GM10266 (cell line): ENCODE measurements at regions not wholly inside any gene's neighbourhood (a gene's known extent, or its start where the extent isn't known, plus 50 kb on each side); places are given as distances from the start of the nearest gene placed in this dataset.

Experiments
- DNase-seq: peaks from one replicate; pipeline ENCODE4 v3.0.0; 2012; ENCODE audit errors: extremely low spot score
- TF ChIP-seq, protein P1 (sequence below): IDR thresholded peaks from 2 replicates; pipeline ENCODE4 v1.5.1; 2012; ENCODE audit warnings: mild to moderate bottlenecking, low read depth; ENCODE audit not compliant: control insufficient read depth, insufficient read depth; ENCODE audit errors: missing control alignments

DNA sequence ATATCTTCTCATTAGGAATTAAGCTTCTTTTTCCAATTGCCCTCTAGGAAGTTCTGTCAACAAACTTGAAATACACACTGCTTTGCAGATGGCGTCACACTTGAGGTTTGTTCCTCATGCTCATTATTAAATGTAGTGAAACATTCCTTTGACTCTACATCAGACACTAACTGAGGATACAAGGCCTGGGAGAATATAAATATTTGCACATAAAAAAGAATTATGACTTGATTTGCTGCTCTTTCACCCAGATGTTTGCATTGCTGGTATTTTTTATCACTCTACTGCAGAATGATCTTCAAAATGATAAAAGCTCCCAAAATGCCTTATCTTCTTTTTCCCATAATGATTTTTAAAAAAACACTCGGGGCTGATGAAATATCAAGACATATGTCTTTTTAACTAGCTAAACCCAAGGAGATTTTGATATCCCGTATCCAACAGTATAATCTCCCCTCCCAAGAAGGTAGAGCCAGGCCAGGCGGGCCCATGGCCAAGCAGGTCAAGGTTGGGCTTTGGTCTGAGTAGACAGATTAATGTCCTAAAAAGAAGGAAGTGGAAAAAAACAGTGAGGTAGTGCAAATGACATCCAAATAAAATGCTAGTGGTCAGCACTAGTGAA, 264.6 kb downstream of the HHIPL2 start:
- no peak for DNase-seq
- TF ChIP-seq, protein P1, sequence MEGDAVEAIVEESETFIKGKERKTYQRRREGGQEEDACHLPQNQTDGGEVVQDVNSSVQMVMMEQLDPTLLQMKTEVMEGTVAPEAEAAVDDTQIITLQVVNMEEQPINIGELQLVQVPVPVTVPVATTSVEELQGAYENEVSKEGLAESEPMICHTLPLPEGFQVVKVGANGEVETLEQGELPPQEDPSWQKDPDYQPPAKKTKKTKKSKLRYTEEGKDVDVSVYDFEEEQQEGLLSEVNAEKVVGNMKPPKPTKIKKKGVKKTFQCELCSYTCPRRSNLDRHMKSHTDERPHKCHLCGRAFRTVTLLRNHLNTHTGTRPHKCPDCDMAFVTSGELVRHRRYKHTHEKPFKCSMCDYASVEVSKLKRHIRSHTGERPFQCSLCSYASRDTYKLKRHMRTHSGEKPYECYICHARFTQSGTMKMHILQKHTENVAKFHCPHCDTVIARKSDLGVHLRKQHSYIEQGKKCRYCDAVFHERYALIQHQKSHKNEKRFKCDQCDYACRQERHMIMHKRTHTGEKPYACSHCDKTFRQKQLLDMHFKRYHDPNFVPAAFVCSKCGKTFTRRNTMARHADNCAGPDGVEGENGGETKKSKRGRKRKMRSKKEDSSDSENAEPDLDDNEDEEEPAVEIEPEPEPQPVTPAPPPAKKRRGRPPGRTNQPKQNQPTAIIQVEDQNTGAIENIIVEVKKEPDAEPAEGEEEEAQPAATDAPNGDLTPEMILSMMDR = no peak

DNA sequence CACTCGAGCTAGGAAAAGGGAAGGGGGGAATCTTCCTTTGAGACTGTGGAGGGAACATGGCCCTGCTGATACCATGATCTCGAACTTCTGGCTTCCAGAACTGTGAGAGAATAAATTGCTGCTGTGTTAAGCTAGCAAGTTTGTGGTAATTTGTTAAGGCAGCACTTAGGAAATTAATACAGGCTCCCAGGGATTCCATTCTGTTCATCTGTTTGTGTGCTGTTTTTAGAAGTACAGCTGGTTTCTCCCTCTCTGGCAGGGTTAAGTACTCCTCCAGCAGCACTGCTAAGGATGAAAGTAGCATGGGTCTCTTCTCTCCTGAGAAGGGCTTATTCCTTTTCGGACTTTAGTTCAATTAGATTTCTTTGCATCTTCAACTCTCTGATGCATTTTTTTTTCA, 268.3 kb downstream of the HHIPL2 start:
- no peak for DNase-seq
- TF ChIP-seq, protein P1 = no peak

DNA sequence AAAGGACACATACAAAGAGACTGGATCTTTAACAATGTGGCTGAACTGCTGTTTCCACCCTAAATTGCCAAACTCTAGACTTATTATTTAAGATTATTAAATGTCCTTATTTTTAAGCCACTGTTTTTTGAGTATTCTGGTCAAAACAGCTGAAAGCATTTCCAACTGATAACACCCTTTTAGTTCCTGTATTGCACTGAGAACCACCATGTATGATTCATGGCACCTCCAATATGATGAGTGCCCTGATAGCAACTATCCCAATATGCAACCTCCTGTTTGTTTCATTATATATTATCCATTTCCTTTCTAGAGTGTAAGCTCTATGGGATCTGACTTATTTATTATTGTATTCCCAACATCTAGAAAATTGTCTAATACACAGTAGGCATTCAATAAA, 269.4 kb downstream of the HHIPL2 start:
- TF ChIP-seq, protein P1 = no peak
- no peak for DNase-seq

DNA sequence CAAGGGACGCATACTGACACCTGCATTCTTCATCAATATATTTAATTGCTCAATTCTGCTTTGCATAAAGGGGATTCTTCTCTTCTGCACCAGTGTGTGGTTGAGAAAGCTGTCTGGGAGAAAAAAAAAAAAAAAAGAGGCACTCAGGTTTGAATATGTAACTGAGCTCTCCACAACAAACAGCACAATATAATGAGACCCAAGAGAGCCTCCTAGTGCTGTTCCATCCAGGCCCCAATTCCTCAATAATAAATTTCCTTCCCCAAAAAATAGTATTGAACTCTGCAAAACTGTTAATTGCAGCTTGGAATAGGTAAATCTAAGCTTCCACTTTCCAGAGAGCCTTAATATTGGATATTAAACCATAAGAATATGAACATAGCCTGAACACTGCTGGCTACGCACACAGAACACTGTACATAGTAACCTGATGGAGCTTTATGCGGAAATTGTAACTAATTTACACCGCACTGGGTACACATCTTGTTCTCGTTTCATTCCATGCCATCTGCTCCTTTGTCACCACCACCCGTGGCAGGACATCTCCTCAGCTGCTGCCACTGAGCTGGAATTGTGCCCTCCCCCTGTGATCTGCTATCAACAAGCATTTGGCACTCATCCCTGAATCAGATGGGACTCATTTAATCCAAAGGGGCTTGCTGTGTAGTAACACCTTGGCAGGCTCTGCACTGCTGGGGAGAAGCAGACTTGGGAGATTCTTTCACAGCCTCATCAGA, 272.0 kb downstream of the HHIPL2 start:
- TF ChIP-seq, protein P1 = no peak
- DNase-seq = no peak

DNA sequence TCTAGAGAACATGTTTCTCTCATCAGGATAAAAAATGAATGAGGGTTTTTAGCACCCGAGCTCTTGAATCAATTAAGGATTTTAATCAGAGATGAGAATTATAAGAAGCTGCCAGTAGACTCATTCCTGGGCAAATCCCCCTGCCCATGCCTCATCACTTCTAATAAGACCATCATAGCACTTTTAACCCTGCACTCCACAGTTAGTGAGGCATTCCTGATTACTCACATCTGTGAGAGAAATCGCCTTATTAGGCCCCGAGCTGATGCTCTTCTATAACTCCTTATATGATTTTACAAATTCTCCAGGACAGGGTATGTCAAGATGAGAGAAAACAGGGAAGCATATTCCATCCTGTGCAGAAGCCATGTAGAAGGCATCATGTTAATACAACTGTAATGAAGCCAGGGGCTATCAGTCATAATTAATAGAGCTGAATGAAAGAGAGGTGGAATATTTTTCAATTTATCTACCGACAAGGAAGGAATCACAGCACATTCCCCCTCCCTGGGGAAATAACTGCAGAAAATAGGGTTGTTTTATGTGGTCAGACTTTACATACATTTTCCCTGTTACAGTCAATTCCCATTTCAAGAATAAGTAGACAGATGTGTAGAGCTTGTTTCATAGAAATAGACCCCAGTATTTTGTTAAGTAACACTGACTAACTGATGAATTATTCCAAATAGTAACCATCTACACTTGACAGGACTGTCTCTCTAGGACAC, 272.7 kb downstream of the HHIPL2 start:
- TF ChIP-seq, protein P1 = no peak
- no peak for DNase-seq

DNA sequence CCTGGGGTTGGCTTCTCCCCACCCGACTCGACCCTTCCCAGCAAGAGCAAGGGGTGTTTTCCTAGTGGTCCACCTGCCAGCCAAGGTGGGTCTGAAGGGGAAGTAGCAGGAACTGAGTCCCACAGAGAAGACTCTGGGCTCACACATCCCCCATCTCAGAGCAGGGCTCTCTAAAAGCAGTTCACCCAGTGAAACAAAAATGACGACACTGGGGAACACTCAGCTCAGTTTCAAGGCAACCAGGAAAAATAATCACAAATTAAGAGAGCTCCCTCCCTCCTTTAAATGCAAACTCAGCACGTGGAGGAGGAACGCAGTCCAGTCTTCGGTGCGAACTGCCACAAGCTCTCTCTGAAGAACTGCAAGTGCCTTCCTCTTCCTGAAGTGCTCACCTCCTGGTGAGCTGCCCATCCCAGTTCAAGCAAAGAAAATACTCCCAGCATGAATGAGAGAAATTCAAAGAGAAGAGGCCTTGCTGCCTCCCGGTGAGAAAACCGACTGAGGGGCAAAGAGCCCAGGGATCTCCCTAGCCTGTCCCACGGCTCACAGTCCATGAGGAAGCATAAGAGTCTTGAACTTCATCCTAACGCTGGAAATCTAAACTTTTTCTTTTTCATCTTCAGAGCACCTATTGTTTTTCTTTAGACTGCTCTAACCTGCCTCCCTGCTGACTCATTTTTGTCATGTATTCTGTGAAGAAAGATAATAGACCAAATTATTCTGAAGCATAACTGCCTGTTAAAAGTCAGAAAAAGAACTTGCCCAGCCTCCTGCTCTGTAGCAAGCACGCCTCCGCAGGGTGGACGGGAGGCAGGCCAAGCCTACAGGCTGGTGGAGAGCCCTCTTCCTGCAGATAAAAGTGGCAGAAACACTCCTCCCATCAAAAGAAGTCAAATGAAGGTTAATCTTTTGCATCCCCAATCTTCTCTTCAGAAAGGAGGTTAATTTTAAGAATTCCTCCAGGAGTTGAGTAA, 281.4 kb downstream of the HHIPL2 start:
- TF ChIP-seq, protein P1 = no peak
- DNase-seq = no peak
